ENCODE measurements at regions not wholly inside any gene's neighbourhood (a gene's known extent, or its start where the extent isn't known, plus 50 kb on each side); places are given as distances from the start of the nearest gene placed in this dataset.

- Histone ChIP-seq H3K4me1 (peaks cover 15% of the 10 kb centered on the region; the same call in 2 of the 3 replicates), H3K4me3 (no peak overlapping the region), H3K4me2 (no peak overlapping the region), H3K9me3 (no peaks in the 10 kb centered on the region), H3K27ac (no peak overlapping the region)
- no peak for FAIRE-seq
- POLR2A ChIA-PET, result no interaction called here
- TF ChIP-seq SREBF2 (IDR thresholded peaks at IDR 0.05) (no peak), JUN (IDR thresholded peaks at IDR 0.05) (no peak), HOXB5 (CRISPR knock-in tag; IDR thresholded peaks at IDR 0.05) (no peak), JUNB (IDR thresholded peaks at IDR 0.05) (no peak), NR3C1 (IDR thresholded peaks at IDR 0.05) (no peak), KDM5A (IDR thresholded peaks at IDR 0.05) (no peak), NFE2L2 (conservative IDR thresholded peaks at IDR 0.05; ENCODE audit: low read length) (no peak), RAD21 (conservative IDR thresholded peaks at IDR 0.05 in 1 of 2, IDR thresholded peaks at IDR 0.05 in 1 of 2) (no peak), HOXA7 (CRISPR knock-in tag; IDR thresholded peaks at IDR 0.05) (no peak)
- WGBS (ENCODE audit: missing lambda C conversion rate), result 65% methylated on average over 5 of the region's 5 CpGs
- no peak for DNase-seq (ENCODE audit: low read depth in 1 of 2, low spot score in 1 of 2)
- ATAC-seq, result no peak
- CTCF ChIA-PET, result interaction anchor here (0.6 to 1.3 kb wide), 3 partner anchors 299 to 795 kb away, joined by 3 to 4 read pairs (median 3); no protein-coding TSS in a partner anchor
Observed at GRCh38 chr1:173422456-173422976, 54.6 kb upstream of the PRDX6 start.

- no peaks in the 10 kb centered on the region for H3K9me3 ChIP-seq
- WGBS (ENCODE audit: missing lambda C conversion rate), result 86% methylated on average over 1 of the region's 1 CpG
- ChIA-PET POLR2A (no interaction called here), CTCF (interaction anchor here (1.0 to 9.3 kb wide), 3 partner anchors 679 to 794 kb away, joined by 3 to 59 read pairs (median 3); no protein-coding TSS in a partner anchor)
- no peak overlapping the region for H3K4me3 ChIP-seq
- TF ChIP-seq ATOH8 (CRISPR knock-in tag; IDR thresholded peaks at IDR 0.05; ENCODE audit: low read depth) (no peak), RFX5 (IDR thresholded peaks at IDR 0.05) (no peak), HEYL (CRISPR knock-in tag; IDR thresholded peaks at IDR 0.05) (no peak), HMGXB4 (CRISPR knock-in tag; IDR thresholded peaks at IDR 0.05; ENCODE audit: borderline replicate concordance) (no peak), GATA3 (IDR thresholded peaks at IDR 0.05; ENCODE audit: borderline replicate concordance) (no peak), ZC3H11A (IDR thresholded peaks at IDR 0.05) (no peak), POLR2A (IDR thresholded peaks at IDR 0.05; ENCODE audit: low read length) (no peak), MAZ (IDR thresholded peaks at IDR 0.05; ENCODE audit: borderline replicate concordance, low read depth, low read length) (no peak), HES2 (IDR thresholded peaks at IDR 0.05) (no peak), NFE2L2 (conservative IDR thresholded peaks at IDR 0.05; ENCODE audit: low read length) (no peak), PHF8 (IDR thresholded peaks at IDR 0.05; ENCODE audit: borderline replicate concordance, low read depth) (no peak), RAD21 (conservative IDR thresholded peaks at IDR 0.05 in 1 of 2, IDR thresholded peaks at IDR 0.05 in 1 of 2) (no peak), FOSL2 (IDR thresholded peaks at IDR 0.05) (no peak), FOSL2 (CRISPR knock-in tag; IDR thresholded peaks at IDR 0.05) (no peak)
- no peak overlapping the region for H3K4me2 ChIP-seq
- no peak for DNase-seq (ENCODE audit: low read depth in 1 of 2, low spot score in 1 of 2)
- H3K27ac ChIP-seq, result no peak overlapping the region
- no peak for ATAC-seq
- peaks cover 15% of the 10 kb centered on the region; the same call in 2 of the 3 replicates for H3K4me1 ChIP-seq
- FAIRE-seq, result no peak
Observed at GRCh38 chr1:173423291-173423690, 53.8 kb upstream of the PRDX6 start.

GRCh38 chr1:173424143-173424542 is 53.0 kb upstream of the PRDX6 start:
- 75% methylated on average over 4 of the region's 4 CpGs for WGBS (ENCODE audit: missing lambda C conversion rate)
- DNase-seq (ENCODE audit: low read depth in 1 of 2, low spot score in 1 of 2), result no peak
- H3K9me3 ChIP-seq, result no peaks in the 10 kb centered on the region
- no peak overlapping the region; a peak in 1 of 6 replicates for H3K27ac ChIP-seq
- no peak for ATAC-seq
- peaks cover 16% of the 10 kb centered on the region; the same call in 2 of the 3 replicates for H3K4me1 ChIP-seq
- no peak overlapping the region for H3K4me3 ChIP-seq
- no peak overlapping the region for H3K4me2 ChIP-seq
- ChIA-PET CTCF (interaction anchor here (1.0 to 9.3 kb wide), 3 partner anchors 401 to 794 kb away, joined by 3 to 59 read pairs (median 3); no protein-coding TSS in a partner anchor), POLR2A (no interaction called here)
- TF ChIP-seq NFE2L2 (conservative IDR thresholded peaks at IDR 0.05; ENCODE audit: low read length) (no peak), BCL3 (IDR thresholded peaks at IDR 0.05) (no peak), KDM5A (IDR thresholded peaks at IDR 0.05) (no peak), ELK1 (IDR thresholded peaks at IDR 0.05; ENCODE audit: low read depth, low read length) (no peak), BHLHE40 (IDR thresholded peaks at IDR 0.05; ENCODE audit: low read depth, low read length) (no peak), SREBF2 (IDR thresholded peaks at IDR 0.05) (no peak), POLR2AphosphoS2 (conservative IDR thresholded peaks at IDR 0.05; ENCODE audit: low read length) (no peak), FOXS1 (CRISPR knock-in tag; IDR thresholded peaks at IDR 0.05) (no peak), EHMT2 (IDR thresholded peaks at IDR 0.05; ENCODE audit: low read depth) (no peak), MAFK (IDR thresholded peaks at IDR 0.05; ENCODE audit: partially characterized antibody) (no peak), E2F6 (IDR thresholded peaks at IDR 0.05; ENCODE audit: borderline replicate concordance, low read depth) (no peak), ESRRA (IDR thresholded peaks at IDR 0.05; ENCODE audit: borderline replicate concordance, low read length) (no peak)
- FAIRE-seq, result no peak
